ENCODE measurements at regions not wholly inside any gene's neighbourhood (a gene's known extent, or its start where the extent isn't known, plus 50 kb on each side); places are given as distances from the start of the nearest gene placed in this dataset.

DNA sequence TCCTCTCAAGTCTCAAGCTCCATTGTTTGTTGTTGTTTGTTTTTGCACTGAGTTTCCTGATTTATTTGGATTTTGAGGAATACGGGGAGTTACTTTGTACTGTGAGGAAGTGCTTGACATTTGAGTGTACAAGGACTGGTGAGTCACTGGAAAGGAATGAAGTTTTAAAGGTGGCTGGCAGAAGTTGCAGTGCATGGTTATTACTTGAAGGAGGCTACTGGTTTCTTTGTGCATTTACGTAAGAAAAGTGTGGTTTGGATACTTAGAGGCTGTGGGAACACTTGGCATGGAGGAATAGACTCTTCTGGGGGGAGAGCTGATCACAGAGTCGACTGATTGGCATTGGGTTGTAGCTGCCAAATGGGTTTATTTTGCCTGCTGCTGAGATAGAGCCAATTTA, 919.0 kb downstream of the TAF11L14 start:
- no peak for DNase-seq
- no peak overlapping the region for H3K27ac Mint-ChIP-seq
- no peaks in the 10 kb centered on the region for H3K4me1 Mint-ChIP-seq
- no peaks in the 10 kb centered on the region for H3K36me3 Mint-ChIP-seq
- WGBS (ENCODE audit: insufficient coverage): 60% methylated on average over 2 of the region's 3 CpGs
- Histone ChIP-seq H3K36me3 (ENCODE audit: control insufficient read depth in 2 of 2, extremely low read depth in 1 of 2, insufficient read depth in 1 of 2, low read length in 1 of 2) (no peaks in the 10 kb centered on the region), H3K9me3 (no peaks in the 10 kb centered on the region), H3K27ac (ENCODE audit: low read length) (no peak overlapping the region), H3K4me3 (ENCODE audit: control insufficient read depth in 1 of 2, extremely low read depth in 1 of 2, low read length in 1 of 2) (no peak overlapping the region), H3K4me1 (ENCODE audit: control insufficient read depth in 1 of 2, extremely low read depth in 1 of 2, insufficient read depth in 2 of 2, low read length in 2 of 2) (no peaks in the 10 kb centered on the region), H3K27me3 (replicated peaks in 1 of 2; ENCODE audit: control insufficient read depth in 2 of 2, extremely low read depth in 1 of 2, insufficient read depth in 2 of 2, low read length in 1 of 2) (no peaks in the 10 kb centered on the region)
- H3K9me3 Mint-ChIP-seq: peaks cover 17 to 35% (median 19%) of the 10 kb centered on the region in 3 donors
- POLR2A ChIA-PET: no interaction called here
- H3K27me3 Mint-ChIP-seq: no peaks in the 10 kb centered on the region
- CTCF ChIA-PET: no interaction called here
- no peak for ATAC-seq (replicated peaks in 1 of 4)
- H3K4me3 Mint-ChIP-seq: no peak overlapping the region

DNA sequence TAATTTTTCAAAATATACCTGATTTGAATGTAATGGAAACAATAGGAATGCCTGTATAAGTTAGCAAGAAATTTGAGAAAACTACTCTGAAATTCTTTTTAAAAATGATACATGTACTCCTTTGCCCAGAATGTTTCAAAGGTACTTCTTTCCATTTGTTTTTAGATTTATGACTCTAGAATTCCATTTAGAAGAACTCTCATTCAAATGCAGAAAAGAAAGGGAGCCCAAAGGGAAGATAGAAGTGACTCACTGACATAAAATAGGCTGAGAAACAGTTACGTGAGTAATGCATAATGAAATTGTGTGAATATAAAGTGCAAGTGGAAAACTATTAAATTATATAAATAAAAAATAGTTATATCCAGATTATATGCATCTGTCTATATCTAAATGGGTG, 926.3 kb downstream of the TAF11L14 start:
- H3K9me3 Mint-ChIP-seq: no peaks in the 10 kb centered on the region
- no peak overlapping the region for H3K4me3 Mint-ChIP-seq
- ATAC-seq (replicated peaks in 1 of 4): no peak
- H3K27me3 ChIP-seq (replicated peaks in 1 of 2; ENCODE audit: control insufficient read depth in 2 of 2, extremely low read depth in 1 of 2, insufficient read depth in 2 of 2, low read length in 1 of 2): no peaks in the 10 kb centered on the region
- H3K36me3 ChIP-seq (ENCODE audit: control insufficient read depth in 2 of 2, extremely low read depth in 1 of 2, insufficient read depth in 1 of 2, low read length in 1 of 2): no peaks in the 10 kb centered on the region
- no peak overlapping the region for H3K27ac ChIP-seq (ENCODE audit: low read length)
- no peak overlapping the region for H3K4me3 ChIP-seq (ENCODE audit: control insufficient read depth in 1 of 2, extremely low read depth in 1 of 2, low read length in 1 of 2)
- no peaks in the 10 kb centered on the region for H3K4me1 ChIP-seq (ENCODE audit: control insufficient read depth in 1 of 2, extremely low read depth in 1 of 2, insufficient read depth in 2 of 2, low read length in 2 of 2)
- ChIA-PET CTCF (no interaction called here), POLR2A (no interaction called here)
- peaks cover 2% of the 10 kb centered on the region for H3K9me3 ChIP-seq
- H3K4me1 Mint-ChIP-seq: no peaks in the 10 kb centered on the region
- H3K27ac Mint-ChIP-seq: no peak overlapping the region
- no CpG with 5 or more reads among the region's 1 CpG for WGBS (ENCODE audit: insufficient coverage)
- DNase-seq: no peak
- no peaks in the 10 kb centered on the region for H3K27me3 Mint-ChIP-seq
- H3K36me3 Mint-ChIP-seq: no peaks in the 10 kb centered on the region

GRCh38 chr5:18563853-18564252, 929.6 kb downstream of the TAF11L14 start:
- 100% methylated on average over 2 of the region's 2 CpGs for WGBS (ENCODE audit: insufficient coverage)
- peaks cover 2% of the 10 kb centered on the region for H3K9me3 ChIP-seq
- POLR2A ChIA-PET: no interaction called here
- Mint-ChIP-seq H3K36me3 (no peaks in the 10 kb centered on the region), H3K27ac (no peak overlapping the region), H3K9me3 (peaks cover 0 to 3% (median 0%) of the 10 kb centered on the region in 3 donors), H3K27me3 (no peaks in the 10 kb centered on the region), H3K4me3 (no peak overlapping the region), H3K4me1 (no peaks in the 10 kb centered on the region)
- no peaks in the 10 kb centered on the region for H3K4me1 ChIP-seq (ENCODE audit: control insufficient read depth in 1 of 2, extremely low read depth in 1 of 2, insufficient read depth in 2 of 2, low read length in 2 of 2)
- no peak for ATAC-seq (replicated peaks in 1 of 4)
- H3K4me3 ChIP-seq (ENCODE audit: control insufficient read depth in 1 of 2, extremely low read depth in 1 of 2, low read length in 1 of 2): no peak overlapping the region
- H3K27ac ChIP-seq (ENCODE audit: low read length): no peak overlapping the region
- no peaks in the 10 kb centered on the region for H3K27me3 ChIP-seq (replicated peaks in 1 of 2; ENCODE audit: control insufficient read depth in 2 of 2, extremely low read depth in 1 of 2, insufficient read depth in 2 of 2, low read length in 1 of 2)
- CTCF ChIA-PET: no interaction called here
- no peak for DNase-seq
- no peaks in the 10 kb centered on the region for H3K36me3 ChIP-seq (ENCODE audit: control insufficient read depth in 2 of 2, extremely low read depth in 1 of 2, insufficient read depth in 1 of 2, low read length in 1 of 2)

DNA sequence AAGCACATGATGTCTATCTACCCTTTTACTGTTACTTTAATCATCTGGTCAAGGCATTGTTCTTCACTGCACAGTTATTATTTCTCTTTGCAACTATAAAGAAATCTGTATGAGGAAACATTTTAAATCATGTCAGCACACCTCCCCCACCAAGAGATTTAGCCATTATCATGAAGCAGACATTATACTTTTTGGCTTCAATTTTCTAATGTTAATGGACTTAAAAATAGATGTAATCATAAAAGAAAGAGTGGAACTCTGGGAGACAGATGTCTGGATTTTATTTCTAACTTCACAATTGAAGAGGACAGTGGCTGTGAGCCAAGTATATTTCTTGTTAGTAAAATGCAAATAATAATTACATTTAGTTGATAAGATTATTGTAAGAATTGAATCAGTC, 932.4 kb downstream of the TAF11L14 start:
- no peak overlapping the region for H3K4me3 Mint-ChIP-seq
- no peak for ATAC-seq (replicated peaks in 1 of 4)
- Histone ChIP-seq H3K36me3 (ENCODE audit: control insufficient read depth in 2 of 2, extremely low read depth in 1 of 2, insufficient read depth in 1 of 2, low read length in 1 of 2) (no peaks in the 10 kb centered on the region), H3K9me3 (peaks cover 2% of the 10 kb centered on the region), H3K4me1 (ENCODE audit: control insufficient read depth in 1 of 2, extremely low read depth in 1 of 2, insufficient read depth in 2 of 2, low read length in 2 of 2) (no peaks in the 10 kb centered on the region), H3K4me3 (ENCODE audit: control insufficient read depth in 1 of 2, extremely low read depth in 1 of 2, low read length in 1 of 2) (no peak overlapping the region), H3K27me3 (replicated peaks in 1 of 2; ENCODE audit: control insufficient read depth in 2 of 2, extremely low read depth in 1 of 2, insufficient read depth in 2 of 2, low read length in 1 of 2) (no peaks in the 10 kb centered on the region), H3K27ac (ENCODE audit: low read length) (no peak overlapping the region)
- H3K27me3 Mint-ChIP-seq: no peaks in the 10 kb centered on the region
- ChIA-PET POLR2A (no interaction called here), CTCF (no interaction called here)
- no peak overlapping the region for H3K27ac Mint-ChIP-seq
- H3K36me3 Mint-ChIP-seq: no peaks in the 10 kb centered on the region
- DNase-seq: no peak
- H3K9me3 Mint-ChIP-seq: peaks cover 0 to 4% (median 2%) of the 10 kb centered on the region in 3 donors
- no peaks in the 10 kb centered on the region for H3K4me1 Mint-ChIP-seq

GRCh38 chr5:18576586-18576985, 942.3 kb downstream of the TAF11L14 start:
- no peaks in the 10 kb centered on the region for H3K36me3 ChIP-seq (ENCODE audit: control insufficient read depth in 2 of 2, extremely low read depth in 1 of 2, insufficient read depth in 1 of 2, low read length in 1 of 2)
- ATAC-seq (replicated peaks in 1 of 4) (no peak), DNase-seq (no peak)
- ChIA-PET POLR2A (no interaction called here), CTCF (no interaction called here)
- WGBS (ENCODE audit: insufficient coverage): 92% methylated on average over 1 of the region's 4 CpGs
- no peak overlapping the region for H3K27ac Mint-ChIP-seq
- H3K9me3 Mint-ChIP-seq: peaks cover 0 to 8% (median 2%) of the 10 kb centered on the region in 3 donors
- H3K36me3 Mint-ChIP-seq: no peaks in the 10 kb centered on the region
- H3K27me3 Mint-ChIP-seq: no peaks in the 10 kb centered on the region
- no peaks in the 10 kb centered on the region for H3K27me3 ChIP-seq (replicated peaks in 1 of 2; ENCODE audit: control insufficient read depth in 2 of 2, extremely low read depth in 1 of 2, insufficient read depth in 2 of 2, low read length in 1 of 2)
- H3K4me3 Mint-ChIP-seq: no peak overlapping the region
- no peak overlapping the region for H3K4me3 ChIP-seq (ENCODE audit: control insufficient read depth in 1 of 2, extremely low read depth in 1 of 2, low read length in 1 of 2)
- no peaks in the 10 kb centered on the region for H3K4me1 ChIP-seq (ENCODE audit: control insufficient read depth in 1 of 2, extremely low read depth in 1 of 2, insufficient read depth in 2 of 2, low read length in 2 of 2)
- no peaks in the 10 kb centered on the region for H3K4me1 Mint-ChIP-seq
- no peak overlapping the region for H3K27ac ChIP-seq (ENCODE audit: low read length)
- peaks cover 2% of the 10 kb centered on the region for H3K9me3 ChIP-seq

GRCh38 chr5:18601185-18601584, 966.9 kb downstream of the TAF11L14 start:
- peaks cover 5 to 9% (median 7%) of the 10 kb centered on the region in 3 donors for H3K9me3 Mint-ChIP-seq

GRCh38 chr5:18602402-18602801, 968.1 kb downstream of the TAF11L14 start:
- ATAC-seq (replicated peaks in 1 of 4): no peak
- DNase-seq: no peak
- ChIA-PET CTCF (no interaction called here), POLR2A (no interaction called here)
- Mint-ChIP-seq H3K4me3 (no peak overlapping the region), H3K36me3 (no peaks in the 10 kb centered on the region), H3K27me3 (no peaks in the 10 kb centered on the region), H3K27ac (no peak overlapping the region), H3K4me1 (no peaks in the 10 kb centered on the region), H3K9me3 (peaks cover 0 to 11% (median 3%) of the 10 kb centered on the region in 3 donors)
- H3K4me3 ChIP-seq (ENCODE audit: control insufficient read depth in 1 of 2, extremely low read depth in 1 of 2, low read length in 1 of 2): no peak overlapping the region
- H3K9me3 ChIP-seq: no peaks in the 10 kb centered on the region
- no peak overlapping the region for H3K27ac ChIP-seq (ENCODE audit: low read length)
- H3K36me3 ChIP-seq (ENCODE audit: control insufficient read depth in 2 of 2, extremely low read depth in 1 of 2, insufficient read depth in 1 of 2, low read length in 1 of 2): no peaks in the 10 kb centered on the region
- H3K4me1 ChIP-seq (ENCODE audit: control insufficient read depth in 1 of 2, extremely low read depth in 1 of 2, insufficient read depth in 2 of 2, low read length in 2 of 2): no peaks in the 10 kb centered on the region
- no peaks in the 10 kb centered on the region for H3K27me3 ChIP-seq (replicated peaks in 1 of 2; ENCODE audit: control insufficient read depth in 2 of 2, extremely low read depth in 1 of 2, insufficient read depth in 2 of 2, low read length in 1 of 2)
- no CpG with 5 or more reads among the region's 1 CpG for WGBS (ENCODE audit: insufficient coverage)

More at GRCh38 chr5:18601185-18601584, 966.9 kb downstream of the TAF11L14 start:
- ChIA-PET CTCF (no interaction called here), POLR2A (no interaction called here)
- Mint-ChIP-seq H3K4me3 (no peak overlapping the region), H3K36me3 (no peaks in the 10 kb centered on the region), H3K27me3 (no peaks in the 10 kb centered on the region), H3K4me1 (no peaks in the 10 kb centered on the region), H3K27ac (no peak overlapping the region)
- Histone ChIP-seq H3K4me3 (ENCODE audit: control insufficient read depth in 1 of 2, extremely low read depth in 1 of 2, low read length in 1 of 2) (no peak overlapping the region), H3K9me3 (no peaks in the 10 kb centered on the region), H3K27me3 (replicated peaks in 1 of 2; ENCODE audit: control insufficient read depth in 2 of 2, extremely low read depth in 1 of 2, insufficient read depth in 2 of 2, low read length in 1 of 2) (no peaks in the 10 kb centered on the region), H3K36me3 (ENCODE audit: control insufficient read depth in 2 of 2, extremely low read depth in 1 of 2, insufficient read depth in 1 of 2, low read length in 1 of 2) (no peaks in the 10 kb centered on the region), H3K27ac (ENCODE audit: low read length) (no peak overlapping the region), H3K4me1 (ENCODE audit: control insufficient read depth in 1 of 2, extremely low read depth in 1 of 2, insufficient read depth in 2 of 2, low read length in 2 of 2) (no peaks in the 10 kb centered on the region)
- 38% methylated on average over 1 of the region's 1 CpG for WGBS (ENCODE audit: insufficient coverage)
- DNase-seq (no peak), ATAC-seq (replicated peaks in 1 of 4) (no peak)

Measured in T-cell (primary cell).